ENCODE measurements at regions not wholly inside any gene's neighbourhood (a gene's known extent, or its start where the extent isn't known, plus 50 kb on each side); places are given as distances from the start of the nearest gene placed in this dataset.
A peak's percentile ranks its signal among the peaks of the same experiment; 100 is the strongest.

- H3K4me3 ChIP-seq (ENCODE audit: low read depth, low read length), result no peak overlapping the region
- H3K4me2 ChIP-seq (ENCODE audit: low read length), result no peak overlapping the region
- H2AFZ ChIP-seq, result no peak overlapping the region
- H3K27me3 ChIP-seq (ENCODE audit: control insufficient read depth, insufficient read depth, low read length), result no peaks in the 10 kb centered on the region
- no peak overlapping the region for H3K9ac ChIP-seq
- H3K36me3 ChIP-seq (ENCODE audit: control insufficient read depth, insufficient read depth, low read length), result no peaks in the 10 kb centered on the region
- H3K79me2 ChIP-seq, result no peaks in the 10 kb centered on the region
- H3K27ac ChIP-seq, result no peak overlapping the region
- H3K9me3 ChIP-seq (ENCODE audit: control insufficient read depth, low read length), result no peaks in the 10 kb centered on the region
- no peaks in the 10 kb centered on the region for H3K4me1 ChIP-seq
- no peak for TF ChIP-seq CTCF (IDR thresholded peaks at IDR 0.05)
Observed at GRCh38 chr2:62313449-62314227, 117.7 kb downstream of the B3GNT2 start.

GRCh38 chr2:62309465-62310091 lies 113.7 kb downstream of the B3GNT2 start:
- Histone ChIP-seq H3K4me3 (ENCODE audit: low read depth, low read length) (no peak overlapping the region), H3K4me2 (ENCODE audit: low read length) (no peak overlapping the region), H3K9me3 (ENCODE audit: control insufficient read depth, low read length) (no peaks in the 10 kb centered on the region), H3K36me3 (ENCODE audit: control insufficient read depth, insufficient read depth, low read length) (no peaks in the 10 kb centered on the region), H3K27ac (no peak overlapping the region), H2AFZ (peak overlapping the region; percentile 61), H3K9ac (no peak overlapping the region), H3K4me1 (peaks cover 5% of the 10 kb centered on the region), H3K79me2 (no peaks in the 10 kb centered on the region), H3K27me3 (ENCODE audit: control insufficient read depth, insufficient read depth, low read length) (no peaks in the 10 kb centered on the region)
- TF ChIP-seq CTCF (IDR thresholded peaks at IDR 0.05), result no peak

GRCh38 chr2:62309081-62309464 lies 113.2 kb downstream of the B3GNT2 start:
- Histone ChIP-seq H3K9me3 (ENCODE audit: control insufficient read depth, low read length) (no peaks in the 10 kb centered on the region), H3K4me3 (ENCODE audit: low read depth, low read length) (no peak overlapping the region), H3K27ac (no peak overlapping the region), H3K9ac (no peak overlapping the region), H3K36me3 (ENCODE audit: control insufficient read depth, insufficient read depth, low read length) (no peaks in the 10 kb centered on the region), H3K4me1 (peaks cover 5% of the 10 kb centered on the region), H3K27me3 (ENCODE audit: control insufficient read depth, insufficient read depth, low read length) (no peaks in the 10 kb centered on the region), H2AFZ (peak overlapping the region; percentile 61), H3K79me2 (no peaks in the 10 kb centered on the region), H3K4me2 (ENCODE audit: low read length) (no peak overlapping the region)
- TF ChIP-seq CTCF (IDR thresholded peaks at IDR 0.05), result no peak

GRCh38 chr2:62307469-62308389 lies 111.8 kb downstream of the B3GNT2 start:
- Histone ChIP-seq H3K4me2 (ENCODE audit: low read length) (no peak overlapping the region), H2AFZ (peak overlapping the region; percentile 63), H3K9ac (no peak overlapping the region), H3K4me3 (ENCODE audit: low read depth, low read length) (no peak overlapping the region), H3K36me3 (ENCODE audit: control insufficient read depth, insufficient read depth, low read length) (no peaks in the 10 kb centered on the region), H3K27me3 (ENCODE audit: control insufficient read depth, insufficient read depth, low read length) (no peaks in the 10 kb centered on the region), H3K27ac (peak overlapping the region; percentile 7), H3K4me1 (peaks cover 5% of the 10 kb centered on the region), H3K9me3 (ENCODE audit: control insufficient read depth, low read length) (no peaks in the 10 kb centered on the region), H3K79me2 (no peaks in the 10 kb centered on the region)
- TF ChIP-seq CTCF (IDR thresholded peaks at IDR 0.05), result no peak
